ENCODE measurements at regions not wholly inside any gene's neighbourhood (a gene's known extent, or its start where the extent isn't known, plus 50 kb on each side); places are given as distances from the start of the nearest gene placed in this dataset.

DNA sequence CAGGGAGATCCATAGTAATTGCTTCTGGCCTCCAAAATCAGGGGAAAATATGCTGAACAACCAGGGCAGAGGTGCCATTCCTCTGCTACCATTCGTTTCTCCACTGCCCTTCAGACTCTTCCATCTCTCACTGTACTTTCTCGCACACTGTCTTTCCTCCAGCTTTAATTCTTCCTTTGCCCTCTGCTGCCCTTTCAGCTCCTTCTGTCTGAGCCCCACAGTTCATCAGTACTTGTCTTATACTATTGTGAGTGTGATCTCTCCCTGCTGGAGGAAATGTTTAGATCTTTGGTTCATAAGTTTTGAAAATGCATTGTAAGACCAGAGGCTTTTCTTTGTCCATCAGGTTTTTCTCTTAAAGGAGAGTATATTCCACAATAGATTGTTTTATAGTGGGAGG lies 184.9 kb upstream of the DTNA start:
- Histone ChIP-seq H3K4me1 (ENCODE audit: control insufficient read depth, insufficient read depth, low read length) (no peaks in the 10 kb centered on the region), H3K9me3 (ENCODE audit: control insufficient read depth, insufficient read depth, low read depth, low read length) (no peaks in the 10 kb centered on the region), H3K27ac (ENCODE audit: low read length) (no peak overlapping the region), H3K4me3 (ENCODE audit: low read depth in 2 of 2, low read length in 2 of 2) (no peak overlapping the region), H3K36me3 (ENCODE audit: control insufficient read depth, insufficient read depth, low read length) (no peaks in the 10 kb centered on the region), H3K27me3 (ENCODE audit: control insufficient read depth, insufficient read depth, low read length) (no peaks in the 10 kb centered on the region; the same call in 1 of the 2 replicates)
- no TSS peak for BruUV-seq (replicated peaks)
- DNase-seq (ENCODE audit: low read depth, low spot score), result no peak
- ChIA-PET POLR2A (no interaction called here), CTCF (no interaction called here)
- no peak for ATAC-seq
- intact Hi-C loops (cut with micrococcal nuclease; ENCODE audit: unreplicated experiment) (no loop called here), in situ Hi-C loops (cut with HindIII; ENCODE audit: low pct_unique_long_range_greater_than_20kb, low sequenced_read_pairs) (no loop called here)
- TF ChIP-seq, protein P1, sequence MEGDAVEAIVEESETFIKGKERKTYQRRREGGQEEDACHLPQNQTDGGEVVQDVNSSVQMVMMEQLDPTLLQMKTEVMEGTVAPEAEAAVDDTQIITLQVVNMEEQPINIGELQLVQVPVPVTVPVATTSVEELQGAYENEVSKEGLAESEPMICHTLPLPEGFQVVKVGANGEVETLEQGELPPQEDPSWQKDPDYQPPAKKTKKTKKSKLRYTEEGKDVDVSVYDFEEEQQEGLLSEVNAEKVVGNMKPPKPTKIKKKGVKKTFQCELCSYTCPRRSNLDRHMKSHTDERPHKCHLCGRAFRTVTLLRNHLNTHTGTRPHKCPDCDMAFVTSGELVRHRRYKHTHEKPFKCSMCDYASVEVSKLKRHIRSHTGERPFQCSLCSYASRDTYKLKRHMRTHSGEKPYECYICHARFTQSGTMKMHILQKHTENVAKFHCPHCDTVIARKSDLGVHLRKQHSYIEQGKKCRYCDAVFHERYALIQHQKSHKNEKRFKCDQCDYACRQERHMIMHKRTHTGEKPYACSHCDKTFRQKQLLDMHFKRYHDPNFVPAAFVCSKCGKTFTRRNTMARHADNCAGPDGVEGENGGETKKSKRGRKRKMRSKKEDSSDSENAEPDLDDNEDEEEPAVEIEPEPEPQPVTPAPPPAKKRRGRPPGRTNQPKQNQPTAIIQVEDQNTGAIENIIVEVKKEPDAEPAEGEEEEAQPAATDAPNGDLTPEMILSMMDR (IDR thresholded peaks at IDR 0.05), result no peak
- TF ChIP-seq REST (IDR thresholded peaks at IDR 0.05; ENCODE audit: insufficient read depth in 1 of 2, low read depth in 2 of 2, low read length in 1 of 2), result no peak
- no peak for TF ChIP-seq TCF7L2 (IDR thresholded peaks at IDR 0.05; ENCODE audit: low read depth, low read length)
- no peak for TF ChIP-seq SIN3A (IDR thresholded peaks at IDR 0.05; ENCODE audit: borderline replicate concordance, insufficient read depth, low read depth, low read length)
- TF ChIP-seq POLR2AphosphoS5 (IDR thresholded peaks at IDR 0.05; ENCODE audit: low read depth, low read length), result no peak

GRCh38 chr18:34528177-34528576 lies 181.9 kb upstream of the DTNA start:
- no TSS peak for BruUV-seq (replicated peaks)
- H3K9me3 ChIP-seq (ENCODE audit: control insufficient read depth, insufficient read depth, low read depth, low read length), result no peaks in the 10 kb centered on the region
- POLR2A ChIA-PET, result no interaction called here
- in situ Hi-C loops (cut with HindIII; ENCODE audit: low pct_unique_long_range_greater_than_20kb, low sequenced_read_pairs), result no loop called here
- DNase-seq (ENCODE audit: low read depth, low spot score) (no peak), ATAC-seq (no peak)
- intact Hi-C loops (cut with micrococcal nuclease; ENCODE audit: unreplicated experiment), result no loop called here
- no peak overlapping the region for H3K4me3 ChIP-seq (ENCODE audit: low read depth in 2 of 2, low read length in 2 of 2)
- no peaks in the 10 kb centered on the region for H3K36me3 ChIP-seq (ENCODE audit: control insufficient read depth, insufficient read depth, low read length)
- CTCF ChIA-PET, result no interaction called here
- no peaks in the 10 kb centered on the region; the same call in 1 of the 2 replicates for H3K27me3 ChIP-seq (ENCODE audit: control insufficient read depth, insufficient read depth, low read length)
- no peak overlapping the region for H3K27ac ChIP-seq (ENCODE audit: low read length)
- no peaks in the 10 kb centered on the region for H3K4me1 ChIP-seq (ENCODE audit: control insufficient read depth, insufficient read depth, low read length)
- TF ChIP-seq REST (IDR thresholded peaks at IDR 0.05; ENCODE audit: insufficient read depth in 1 of 2, low read depth in 2 of 2, low read length in 1 of 2) (no peak), SIN3A (IDR thresholded peaks at IDR 0.05; ENCODE audit: borderline replicate concordance, insufficient read depth, low read depth, low read length) (no peak)
- TF ChIP-seq, protein P1 (IDR thresholded peaks at IDR 0.05), result no peak

Data from Panc1 (cell line).